ENCODE measurements at regions not wholly inside any gene's neighbourhood (a gene's known extent, or its start where the extent isn't known, plus 50 kb on each side); places are given as distances from the start of the nearest gene placed in this dataset.
"Not testable (repeated sequence)": the region's sequence is repeated elsewhere in the genome, so short reads cannot be mapped to it uniquely, and the experiment has no call there.

GRCh38 chr22:42188808-42189447 is 58.3 kb upstream of the CYP2D6 start:
- Histone ChIP-seq H3K36me3 (no peaks in the 10 kb centered on the region), H3K27ac (replicated peaks) (no peak overlapping the region), H3K4me1 (peaks cover 7% of the 10 kb centered on the region), H3K9me3 (replicated peaks) (no peaks in the 10 kb centered on the region), H3K4me3 (no peak overlapping the region), H3K27me3 (ENCODE audit: low read depth) (no peaks in the 10 kb centered on the region)
- DNase-seq = no peak
- intact Hi-C loops (cut with micrococcal nuclease) = no loop called here
- TF ChIP-seq CTCF (IDR thresholded peaks at IDR 0.05; ENCODE audit: borderline replicate concordance) = no peak

GRCh38 chr22:42187646-42188045 is 57.0 kb upstream of the CYP2D6 start:
- no peak for DNase-seq
- H3K9me3 ChIP-seq (replicated peaks) = no peaks in the 10 kb centered on the region
- intact Hi-C loops (cut with micrococcal nuclease) = no loop called here
- H3K27ac ChIP-seq (replicated peaks) = no peak overlapping the region
- no peak overlapping the region for H3K4me3 ChIP-seq
- H3K4me1 ChIP-seq = no peaks in the 10 kb centered on the region
- TF ChIP-seq CTCF (IDR thresholded peaks at IDR 0.05; ENCODE audit: borderline replicate concordance) = no peak
- H3K36me3 ChIP-seq = no peaks in the 10 kb centered on the region
- no peaks in the 10 kb centered on the region for H3K27me3 ChIP-seq (ENCODE audit: low read depth)

GRCh38 chr22:42185915-42186439 is 55.4 kb upstream of the CYP2D6 start:
- Histone ChIP-seq H3K36me3 (no peaks in the 10 kb centered on the region), H3K4me3 (no peak overlapping the region), H3K9me3 (replicated peaks) (no peaks in the 10 kb centered on the region), H3K27me3 (ENCODE audit: low read depth) (no peaks in the 10 kb centered on the region), H3K27ac (replicated peaks) (no peak overlapping the region), H3K4me1 (peaks cover 14% of the 10 kb centered on the region)
- no peak for DNase-seq
- intact Hi-C loops (cut with micrococcal nuclease) = no loop called here
- TF ChIP-seq CTCF (IDR thresholded peaks at IDR 0.05; ENCODE audit: borderline replicate concordance) = no peak

GRCh38 chr22:42184852-42185251 is 54.2 kb upstream of the CYP2D6 start:
- no peaks in the 10 kb centered on the region for H3K36me3 ChIP-seq
- H3K27ac ChIP-seq (replicated peaks) = no peak overlapping the region
- H3K4me3 ChIP-seq = no peak overlapping the region
- no peaks in the 10 kb centered on the region for H3K9me3 ChIP-seq (replicated peaks)
- no peak for TF ChIP-seq CTCF (IDR thresholded peaks at IDR 0.05; ENCODE audit: borderline replicate concordance)
- H3K27me3 ChIP-seq (ENCODE audit: low read depth) = no peaks in the 10 kb centered on the region
- intact Hi-C loops (cut with micrococcal nuclease) = no loop called here
- peaks cover 25% of the 10 kb centered on the region for H3K4me1 ChIP-seq
- no peak for DNase-seq

GRCh38 chr22:42183461-42184059 is 53.0 kb upstream of the CYP2D6 start:
- H3K9me3 ChIP-seq (replicated peaks); H3K36me3 ChIP-seq; intact Hi-C loops (cut with micrococcal nuclease); DNase-seq; H3K4me3 ChIP-seq; H3K27ac ChIP-seq (replicated peaks); H3K27me3 ChIP-seq (ENCODE audit: low read depth): not testable (repeated sequence)
- H3K4me1 ChIP-seq = peaks cover 28% of the 10 kb centered on the region

GRCh38 chr22:42180349-42180842 is 49.8 kb upstream of the CYP2D6 start:
- TF ChIP-seq CTCF (IDR thresholded peaks at IDR 0.05; ENCODE audit: borderline replicate concordance) = no peak
- peaks cover 28% of the 10 kb centered on the region for H3K4me1 ChIP-seq
- no peaks in the 10 kb centered on the region for H3K9me3 ChIP-seq (replicated peaks)
- no peak for DNase-seq
- no peak overlapping the region for H3K27ac ChIP-seq (replicated peaks)
- no peaks in the 10 kb centered on the region for H3K27me3 ChIP-seq (ENCODE audit: low read depth)
- intact Hi-C loops (cut with micrococcal nuclease) = no loop called here
- H3K36me3 ChIP-seq = peaks cover 7% of the 10 kb centered on the region
- no peak overlapping the region for H3K4me3 ChIP-seq
